Coronary artery (tissue), 2 donors: ENCODE measurements at regions not wholly inside any gene's neighbourhood (a gene's known extent, or its start where the extent isn't known, plus 50 kb on each side); places are given as distances from the start of the nearest gene placed in this dataset.

Source experiments
- DNase-seq: peaks from one replicate; pipeline ENCODE4 v3.0.0-alpha.2; 2017; ENCODE audit warnings: low spot score
- H3K27ac ChIP-seq, 2 donors: fragments of 200-600 bp; sonication (generic); one replicate each; pipeline ENCODE4 v1.5.1; 2016 to 2019
- H3K4me3 ChIP-seq: fragments of 200-600 bp; sonication (generic); 2 replicates; pipeline ENCODE4 v1.5.1; 2016; ENCODE audit warnings: mild to moderate bottlenecking, moderate library complexity
- CTCF ChIP-seq: fragments of 200-600 bp; sonication (generic); IDR thresholded peaks from one replicate; pipeline ENCODE4 v1.5.1; 2019; ENCODE audit warnings: antibody characterized with exemption

- no peak overlapping the region for H3K27ac ChIP-seq
- TF ChIP-seq CTCF = no peak
- DNase-seq = no peak
- H3K4me3 ChIP-seq = no peak overlapping the region
These were observed 690.4 kb upstream of the NRP1 start for GRCh38 chr10:34024693-34025425.

- DNase-seq = no peak
- H3K4me3 ChIP-seq = no peak overlapping the region
- no peak overlapping the region for H3K27ac ChIP-seq
- no peak for TF ChIP-seq CTCF
These were observed 689.8 kb upstream of the NRP1 start for GRCh38 chr10:34024282-34024681.

- DNase-seq = no peak
- Histone ChIP-seq H3K27ac (no peak overlapping the region), H3K4me3 (no peak overlapping the region)
- TF ChIP-seq CTCF = no peak
These were observed 687.7 kb upstream of the NRP1 start for GRCh38 chr10:34022195-34022594.

- DNase-seq = no peak
- H3K27ac ChIP-seq = no peak overlapping the region
- TF ChIP-seq CTCF = no peak
- H3K4me3 ChIP-seq = no peak overlapping the region
These were observed 684.3 kb upstream of the NRP1 start for GRCh38 chr10:34018784-34019183.

DNA sequence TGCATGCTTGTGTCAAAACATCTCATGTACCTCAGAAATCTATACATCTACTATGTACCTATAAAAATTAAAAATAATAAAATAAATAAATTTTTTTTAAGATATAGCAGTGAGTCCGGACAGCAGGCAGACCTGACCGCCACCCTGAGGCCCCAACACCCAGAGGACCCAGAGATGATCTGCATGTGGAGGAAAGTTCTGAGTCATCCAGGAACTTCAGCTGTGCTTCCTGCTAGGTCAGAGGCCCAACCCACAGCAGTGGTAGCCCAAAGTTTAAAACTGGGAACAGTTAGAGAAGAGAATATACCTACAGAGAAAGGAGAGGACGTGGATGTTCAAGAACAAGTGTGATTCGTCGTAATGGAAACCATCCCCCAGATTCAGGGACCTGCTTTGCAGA, 683.7 kb upstream of the NRP1 start:
- Histone ChIP-seq H3K27ac (no peak overlapping the region), H3K4me3 (no peak overlapping the region)
- DNase-seq = no peak
- TF ChIP-seq CTCF = no peak

GRCh38 chr10:34017281-34017680, 682.8 kb upstream of the NRP1 start:
- Histone ChIP-seq H3K27ac (no peak overlapping the region), H3K4me3 (no peak overlapping the region)
- no peak for TF ChIP-seq CTCF
- DNase-seq = no peak

GRCh38 chr10:34016576-34016975, 682.1 kb upstream of the NRP1 start:
- no peak for DNase-seq
- no peak for TF ChIP-seq CTCF
- H3K27ac ChIP-seq = no peak overlapping the region
- H3K4me3 ChIP-seq = no peak overlapping the region
